GM10266 (cell line): ENCODE measurements at regions not wholly inside any gene's neighbourhood (a gene's known extent, or its start where the extent isn't known, plus 50 kb on each side); places are given as distances from the start of the nearest gene placed in this dataset.

ENCODE experiments used
- DNase-seq: peaks from one replicate; pipeline ENCODE4 v3.0.0; 2012; ENCODE audit errors: extremely low spot score
- TF ChIP-seq, protein P1 (sequence below): IDR thresholded peaks from 2 replicates; pipeline ENCODE4 v1.5.1; 2012; ENCODE audit warnings: mild to moderate bottlenecking, low read depth; ENCODE audit not compliant: control insufficient read depth, insufficient read depth; ENCODE audit errors: missing control alignments

DNA sequence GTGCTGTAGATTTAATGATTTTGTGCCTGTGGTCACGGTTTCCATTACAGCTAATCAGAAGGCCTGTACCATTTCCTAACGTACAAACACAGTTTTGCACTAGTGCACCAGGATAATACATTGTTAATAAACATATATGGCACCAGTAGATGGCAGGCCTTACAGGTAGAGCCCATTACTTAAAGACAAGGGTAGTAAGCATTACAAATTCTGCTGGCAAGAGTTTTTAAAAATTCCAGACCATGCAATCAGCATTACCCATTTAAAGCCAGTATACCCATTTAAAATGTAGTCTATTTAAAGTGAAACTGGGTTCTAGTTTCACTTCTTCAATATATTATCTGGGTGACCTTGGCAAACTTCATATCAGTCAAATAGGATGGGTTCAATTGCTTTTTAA is 224.2 kb downstream of the NUP35 start:
- TF ChIP-seq, protein P1, sequence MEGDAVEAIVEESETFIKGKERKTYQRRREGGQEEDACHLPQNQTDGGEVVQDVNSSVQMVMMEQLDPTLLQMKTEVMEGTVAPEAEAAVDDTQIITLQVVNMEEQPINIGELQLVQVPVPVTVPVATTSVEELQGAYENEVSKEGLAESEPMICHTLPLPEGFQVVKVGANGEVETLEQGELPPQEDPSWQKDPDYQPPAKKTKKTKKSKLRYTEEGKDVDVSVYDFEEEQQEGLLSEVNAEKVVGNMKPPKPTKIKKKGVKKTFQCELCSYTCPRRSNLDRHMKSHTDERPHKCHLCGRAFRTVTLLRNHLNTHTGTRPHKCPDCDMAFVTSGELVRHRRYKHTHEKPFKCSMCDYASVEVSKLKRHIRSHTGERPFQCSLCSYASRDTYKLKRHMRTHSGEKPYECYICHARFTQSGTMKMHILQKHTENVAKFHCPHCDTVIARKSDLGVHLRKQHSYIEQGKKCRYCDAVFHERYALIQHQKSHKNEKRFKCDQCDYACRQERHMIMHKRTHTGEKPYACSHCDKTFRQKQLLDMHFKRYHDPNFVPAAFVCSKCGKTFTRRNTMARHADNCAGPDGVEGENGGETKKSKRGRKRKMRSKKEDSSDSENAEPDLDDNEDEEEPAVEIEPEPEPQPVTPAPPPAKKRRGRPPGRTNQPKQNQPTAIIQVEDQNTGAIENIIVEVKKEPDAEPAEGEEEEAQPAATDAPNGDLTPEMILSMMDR, result no peak
- no peak for DNase-seq

DNA sequence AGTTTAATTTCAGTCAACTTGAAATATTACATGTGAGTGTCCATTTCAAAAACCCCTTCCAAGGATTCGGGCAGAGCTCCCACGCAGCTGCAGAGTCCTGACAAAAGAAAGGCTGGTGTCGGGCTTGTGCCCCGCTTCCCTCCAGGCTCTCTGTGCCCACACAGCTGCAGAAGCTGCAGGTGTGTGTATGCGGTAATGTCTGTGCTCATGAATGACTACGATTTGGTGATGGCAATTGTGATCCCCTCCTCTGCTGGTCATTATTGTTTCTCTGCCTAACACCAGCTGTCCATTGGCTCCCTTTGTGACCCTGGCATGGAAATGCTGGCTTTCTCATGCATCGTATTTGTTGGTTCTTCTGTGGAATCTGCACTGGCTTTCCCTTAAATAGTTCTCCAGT is 224.8 kb downstream of the NUP35 start:
- TF ChIP-seq, protein P1, result no peak
- DNase-seq, result no peak

DNA sequence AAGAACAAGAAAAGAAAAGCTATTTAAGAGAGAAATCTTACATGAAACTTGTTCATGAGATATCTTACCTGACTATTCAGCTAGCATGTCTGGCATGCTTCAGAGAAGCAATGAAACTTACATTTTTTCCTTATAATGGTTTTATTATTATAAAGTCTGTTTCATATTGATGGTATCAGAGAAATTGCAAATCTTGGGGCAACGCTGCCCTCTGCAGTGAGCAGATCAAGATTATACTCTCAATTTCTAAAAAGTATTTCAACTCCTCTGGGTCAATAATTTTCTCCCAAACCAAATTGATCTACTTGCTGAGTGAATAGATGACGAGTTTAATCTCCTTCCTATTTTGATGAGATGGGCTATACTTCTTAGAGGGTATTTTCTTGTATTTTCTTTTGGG is 235.6 kb downstream of the NUP35 start:
- no peak for DNase-seq
- TF ChIP-seq, protein P1, result no peak

DNA sequence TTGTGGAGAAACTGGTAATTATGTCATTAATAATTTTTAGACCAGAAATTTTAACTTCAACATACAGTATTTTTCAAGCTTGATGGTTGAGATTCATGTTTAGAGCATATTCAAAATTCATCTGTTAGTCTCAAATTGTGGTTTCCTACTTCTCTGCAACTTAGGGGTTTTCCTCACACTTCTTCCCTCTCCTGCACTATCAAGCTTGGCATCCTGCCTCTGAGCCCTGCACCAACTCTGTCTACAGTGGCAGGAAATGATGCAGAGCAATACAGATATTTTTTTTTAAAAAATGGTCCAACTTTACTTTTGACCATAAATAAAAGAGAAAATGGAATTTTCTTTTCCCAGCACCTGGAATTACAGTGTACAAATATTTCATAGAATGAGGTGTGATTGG is 247.3 kb downstream of the NUP35 start:
- no peak for DNase-seq
- TF ChIP-seq, protein P1, result no peak

DNA sequence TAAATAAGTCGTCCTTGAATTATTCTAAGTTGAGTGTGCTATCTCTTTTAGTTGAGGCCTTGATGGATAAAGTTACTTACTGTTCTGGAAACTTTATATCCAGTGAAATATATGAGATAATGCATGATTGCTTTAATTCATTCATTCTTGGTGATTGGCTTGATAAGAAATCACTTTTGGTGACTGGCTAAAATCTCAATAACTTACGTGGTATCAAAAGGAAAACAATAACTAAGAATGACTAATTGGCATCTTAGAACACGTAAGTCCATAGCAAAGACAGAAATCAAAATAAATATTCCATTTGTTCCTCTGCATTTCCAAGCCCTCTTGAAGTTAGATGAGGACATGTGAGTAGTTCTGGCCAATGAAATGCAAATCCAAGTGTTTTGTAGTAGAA is 251.6 kb downstream of the NUP35 start:
- no peak for DNase-seq
- TF ChIP-seq, protein P1, result no peak

DNA sequence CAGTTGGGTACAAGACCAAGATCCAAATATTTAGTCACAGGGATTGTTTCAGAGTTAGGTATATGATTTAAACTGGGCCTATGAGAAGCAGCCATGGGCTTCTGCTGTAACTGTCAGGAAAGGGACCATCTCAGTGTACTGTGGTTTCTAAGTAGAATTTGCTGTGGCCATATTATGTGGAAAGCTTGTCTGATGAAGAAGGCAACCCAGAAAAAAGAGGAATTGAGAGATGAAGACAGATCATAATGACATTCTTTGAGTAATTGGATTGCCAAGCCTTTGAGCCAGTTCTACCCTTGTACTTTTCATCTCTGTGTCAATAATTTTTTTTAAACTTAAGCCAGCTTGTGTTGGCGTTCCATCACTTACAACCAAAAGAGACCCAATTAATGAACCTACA is 259.6 kb downstream of the NUP35 start:
- DNase-seq, result no peak
- TF ChIP-seq, protein P1, result no peak

DNA sequence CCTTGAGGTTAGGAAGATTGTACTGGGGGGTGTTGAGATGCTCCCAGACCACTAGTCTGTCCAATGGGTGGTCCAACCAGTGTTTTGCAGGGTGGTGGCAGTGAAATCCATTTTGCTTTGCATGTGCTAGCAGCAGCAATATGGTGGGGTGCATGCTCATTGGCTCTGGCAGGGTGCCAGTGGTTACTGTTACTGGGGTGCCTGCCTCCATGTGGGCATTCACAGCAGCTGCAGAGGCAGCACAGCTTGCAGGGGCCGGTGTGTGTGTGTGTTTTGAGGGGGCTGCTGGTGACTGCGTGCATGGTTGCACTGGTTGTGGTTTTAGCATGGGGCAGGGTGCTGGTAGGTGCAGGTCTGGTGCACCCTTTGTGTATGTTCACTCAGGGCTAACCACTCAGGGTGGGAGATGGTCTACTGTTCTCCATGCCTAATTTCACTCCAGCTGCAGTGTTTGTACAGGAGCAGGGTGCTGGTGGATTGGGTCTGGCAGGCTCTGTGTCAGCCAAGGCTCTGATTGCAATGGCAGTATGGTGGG is 265.4 kb downstream of the NUP35 start:
- TF ChIP-seq, protein P1, result no peak
- DNase-seq, result no peak
